ENCODE measurements at regions not wholly inside any gene's neighbourhood (a gene's known extent, or its start where the extent isn't known, plus 50 kb on each side); places are given as distances from the start of the nearest gene placed in this dataset.

- TF ChIP-seq, protein P1, sequence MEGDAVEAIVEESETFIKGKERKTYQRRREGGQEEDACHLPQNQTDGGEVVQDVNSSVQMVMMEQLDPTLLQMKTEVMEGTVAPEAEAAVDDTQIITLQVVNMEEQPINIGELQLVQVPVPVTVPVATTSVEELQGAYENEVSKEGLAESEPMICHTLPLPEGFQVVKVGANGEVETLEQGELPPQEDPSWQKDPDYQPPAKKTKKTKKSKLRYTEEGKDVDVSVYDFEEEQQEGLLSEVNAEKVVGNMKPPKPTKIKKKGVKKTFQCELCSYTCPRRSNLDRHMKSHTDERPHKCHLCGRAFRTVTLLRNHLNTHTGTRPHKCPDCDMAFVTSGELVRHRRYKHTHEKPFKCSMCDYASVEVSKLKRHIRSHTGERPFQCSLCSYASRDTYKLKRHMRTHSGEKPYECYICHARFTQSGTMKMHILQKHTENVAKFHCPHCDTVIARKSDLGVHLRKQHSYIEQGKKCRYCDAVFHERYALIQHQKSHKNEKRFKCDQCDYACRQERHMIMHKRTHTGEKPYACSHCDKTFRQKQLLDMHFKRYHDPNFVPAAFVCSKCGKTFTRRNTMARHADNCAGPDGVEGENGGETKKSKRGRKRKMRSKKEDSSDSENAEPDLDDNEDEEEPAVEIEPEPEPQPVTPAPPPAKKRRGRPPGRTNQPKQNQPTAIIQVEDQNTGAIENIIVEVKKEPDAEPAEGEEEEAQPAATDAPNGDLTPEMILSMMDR (IDR thresholded peaks at IDR 0.05; ENCODE audit: insufficient read depth, low read length, poor library complexity, severe bottlenecking): no peak
- TF ChIP-seq EZH2phosphoT487 (conservative IDR thresholded peaks at IDR 0.05; ENCODE audit: low read length): no peak
These were observed 1224.2 kb upstream of the GJE1 start for GRCh38 chr6:140908505-140908904.
